Kidney tubule cell (primary cell): ENCODE measurements at regions not wholly inside any gene's neighbourhood (a gene's known extent, or its start where the extent isn't known, plus 50 kb on each side); places are given as distances from the start of the nearest gene placed in this dataset.

Experiments used
- DNase-seq: peaks from one replicate; pipeline ENCODE4 v3.0.0-alpha.2; 2018; ENCODE audit warnings: low spot score

- DNase-seq: no peak
Observed at GRCh38 chr1:195394567-195394966, 1213.7 kb downstream of the KCNT2 start.

- peak; percentile 1 for DNase-seq
Observed at GRCh38 chr1:195376190-195376589, 1232.0 kb downstream of the KCNT2 start.

GRCh38 chr1:195373856-195374255 is 1234.4 kb downstream of the KCNT2 start:
- no peak for DNase-seq

DNA sequence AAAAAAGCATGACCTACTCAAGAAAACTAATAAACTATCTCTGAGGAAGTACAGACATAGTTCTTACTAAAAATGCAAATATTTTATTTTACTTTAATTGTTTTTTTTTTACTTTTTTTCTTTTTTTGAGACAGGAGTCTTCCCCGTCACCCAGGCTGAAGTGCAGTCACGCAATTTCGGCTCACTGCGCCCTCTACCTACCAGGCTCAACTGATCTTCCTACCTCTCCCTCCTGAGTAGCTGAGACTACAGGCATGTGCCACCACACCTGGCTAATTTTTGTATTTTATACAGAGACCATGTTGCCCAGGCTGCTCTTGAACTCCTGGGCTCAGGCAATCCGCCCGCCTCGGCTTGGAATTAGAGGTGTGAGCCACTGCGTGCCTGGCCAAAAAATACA is 1263.1 kb downstream of the KCNT2 start:
- DNase-seq: no peak

GRCh38 chr1:195337646-195338045 is 1270.6 kb downstream of the KCNT2 start:
- no peak for DNase-seq

DNA sequence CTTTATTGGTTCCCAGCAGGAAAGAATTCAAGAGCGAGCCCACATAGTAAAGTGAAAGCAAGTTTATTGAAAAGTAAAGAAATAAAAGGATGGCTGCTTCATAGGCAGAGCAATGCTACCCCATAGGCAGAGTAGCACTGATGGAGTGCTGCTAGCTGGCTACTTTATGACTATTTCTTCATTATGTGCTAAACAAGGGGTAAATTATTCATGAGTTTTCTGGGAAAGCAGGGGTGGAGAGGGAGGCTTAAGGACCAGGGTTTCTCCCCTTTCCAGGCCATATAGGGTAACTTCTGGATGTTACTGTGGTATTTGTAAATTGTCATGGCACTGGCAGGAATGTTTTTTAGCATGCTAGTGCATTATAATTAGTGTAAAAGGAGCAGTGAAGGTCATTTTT is 1271.4 kb downstream of the KCNT2 start:
- no peak for DNase-seq

DNA sequence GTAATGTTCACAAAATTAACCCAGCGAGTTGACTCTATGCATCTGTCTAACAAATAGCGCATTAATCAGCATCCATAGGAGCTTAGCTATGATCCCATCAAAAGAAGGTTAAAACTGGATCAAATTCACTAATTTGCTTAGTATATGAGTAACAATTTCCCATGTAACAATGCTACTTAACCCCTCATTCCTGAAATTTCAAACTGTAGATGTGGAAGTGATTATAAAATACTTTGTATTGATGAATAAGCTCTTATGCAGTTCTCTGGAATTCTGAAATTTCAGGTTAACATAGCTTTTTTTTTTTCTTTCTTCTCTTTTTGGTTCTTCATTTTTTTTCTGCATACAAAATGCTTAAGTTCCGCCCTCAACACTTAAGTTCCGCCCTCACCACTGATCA is 1272.7 kb downstream of the KCNT2 start:
- no peak for DNase-seq

- no peak for DNase-seq
Observed at GRCh38 chr1:195332102-195332501, 1276.1 kb downstream of the KCNT2 start.

- DNase-seq: no peak
Observed at GRCh38 chr1:195328681-195329080, 1279.6 kb downstream of the KCNT2 start.

GRCh38 chr1:195328102-195328501 is 1280.1 kb downstream of the KCNT2 start:
- DNase-seq: no peak

- DNase-seq: no peak
Observed at GRCh38 chr1:195327361-195327760, 1280.9 kb downstream of the KCNT2 start.

DNA sequence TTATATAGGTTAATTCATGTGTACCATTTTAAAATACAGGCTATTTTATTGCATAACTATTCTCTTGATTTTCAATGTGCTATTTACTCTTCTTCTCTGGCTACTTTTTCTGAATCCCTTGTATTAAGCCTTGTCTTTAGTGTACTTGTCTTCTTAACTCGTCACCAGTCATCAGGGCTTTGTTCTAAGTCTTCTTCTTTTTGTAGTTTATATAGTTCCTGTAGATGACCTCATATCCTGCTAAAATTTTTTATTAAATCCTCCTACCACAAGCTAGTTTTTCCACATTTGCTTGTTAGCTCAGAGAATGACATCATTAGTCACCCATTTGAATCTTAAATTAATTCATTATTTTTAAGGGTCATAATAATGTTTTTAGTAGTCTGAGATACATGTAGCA is 1281.9 kb downstream of the KCNT2 start:
- DNase-seq: no peak

DNA sequence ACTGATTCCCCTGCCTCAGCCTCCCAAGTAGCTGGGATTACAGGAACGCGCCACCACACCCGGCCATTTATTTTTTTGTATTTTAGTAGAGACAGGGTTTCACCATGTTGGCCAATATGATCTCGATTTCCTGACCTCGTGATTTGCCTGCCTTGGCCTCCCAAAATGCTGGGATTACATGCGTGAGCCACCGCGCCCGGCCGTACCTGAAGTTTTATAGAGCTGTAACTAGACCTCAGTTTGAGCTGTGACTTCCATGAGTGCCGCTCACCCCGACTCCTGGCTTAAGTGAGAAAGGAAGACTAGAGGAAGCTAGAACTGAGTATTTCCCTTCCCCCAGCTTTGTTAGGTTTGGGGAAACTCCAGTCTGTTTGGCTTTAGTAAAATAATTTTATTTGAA is 1283.1 kb downstream of the KCNT2 start:
- DNase-seq: no peak

- DNase-seq: no peak
Observed at GRCh38 chr1:195306281-195306680, 1302.0 kb downstream of the KCNT2 start.

DNA sequence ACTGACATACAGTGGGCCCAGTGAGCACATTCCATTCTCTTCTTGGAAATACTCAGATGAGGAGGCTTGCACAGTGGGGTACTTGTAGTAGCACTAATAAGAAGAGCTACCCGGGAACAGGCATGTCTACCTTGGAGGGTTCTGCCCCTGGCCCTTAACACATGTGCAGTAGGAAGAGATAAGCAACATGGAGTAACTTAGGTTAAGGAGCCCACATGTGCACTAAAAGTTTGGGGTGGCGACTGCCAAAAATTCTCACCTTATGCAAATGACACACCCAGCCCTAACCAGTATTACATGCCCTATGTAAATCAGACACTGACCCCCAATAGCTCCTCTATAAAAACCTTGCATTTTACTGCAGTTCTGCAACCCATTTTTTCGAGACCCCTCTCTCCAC is 1313.3 kb downstream of the KCNT2 start:
- DNase-seq: no peak

GRCh38 chr1:195278644-195279043 is 1329.6 kb downstream of the KCNT2 start:
- no peak for DNase-seq

DNA sequence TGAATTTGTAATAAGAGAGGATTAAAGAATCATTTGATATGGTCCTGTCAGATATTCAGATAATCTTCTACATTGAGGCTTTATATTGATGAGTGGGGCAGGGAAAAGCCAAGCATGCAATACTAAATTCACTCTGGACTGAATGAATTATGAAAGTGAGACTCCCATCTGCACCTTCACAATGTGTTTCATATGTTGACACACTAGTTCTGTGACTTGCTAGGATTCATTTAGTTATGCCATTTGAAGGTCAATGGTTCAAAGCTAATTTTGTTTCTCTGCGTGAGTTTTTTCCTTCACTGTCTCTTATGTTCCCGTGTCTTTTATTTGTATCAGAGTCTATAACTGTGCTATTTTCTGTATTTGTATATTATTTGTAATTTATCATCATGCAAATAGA is 1332.5 kb downstream of the KCNT2 start:
- no peak for DNase-seq

DNA sequence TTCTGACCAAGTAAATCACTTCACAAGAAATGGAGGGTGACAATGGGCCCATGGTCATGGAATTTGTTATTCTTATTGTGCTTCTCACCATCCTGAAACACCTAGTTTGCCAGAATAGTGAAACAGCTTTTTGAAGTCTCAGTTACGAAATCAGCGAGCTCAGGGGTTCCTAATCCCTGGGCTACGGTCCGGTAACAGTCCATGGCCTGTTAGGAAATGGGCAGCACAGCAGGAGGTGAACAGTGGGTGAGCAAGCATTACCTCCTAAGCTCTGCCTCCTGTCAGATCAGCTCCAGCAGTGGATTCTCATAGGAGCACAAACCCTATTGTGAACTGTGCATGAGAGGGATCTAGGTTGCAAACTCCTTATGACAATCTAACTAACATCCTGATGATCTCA is 1356.3 kb downstream of the KCNT2 start:
- no peak for DNase-seq

- no peak for DNase-seq
Observed at GRCh38 chr1:195243492-195243891, 1364.7 kb downstream of the KCNT2 start.

DNA sequence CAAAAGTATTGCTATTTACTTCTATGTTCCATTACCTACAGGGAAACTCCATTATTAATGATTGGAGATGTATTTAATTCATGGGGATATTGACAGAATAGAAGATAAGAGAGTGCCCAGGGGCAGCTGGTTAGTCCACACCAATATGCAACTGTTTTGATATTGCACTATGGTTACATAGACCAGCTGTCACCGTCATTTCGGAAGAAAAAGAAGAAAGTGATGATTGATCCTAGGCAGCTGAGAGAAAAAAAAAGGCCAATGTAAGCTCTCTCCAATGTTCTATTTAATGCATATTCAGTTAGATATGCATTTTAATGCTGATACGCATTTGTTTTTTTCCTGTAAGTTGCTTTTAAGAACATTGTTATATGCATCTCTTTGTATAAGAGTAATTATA is 1367.2 kb downstream of the KCNT2 start:
- DNase-seq: no peak

DNA sequence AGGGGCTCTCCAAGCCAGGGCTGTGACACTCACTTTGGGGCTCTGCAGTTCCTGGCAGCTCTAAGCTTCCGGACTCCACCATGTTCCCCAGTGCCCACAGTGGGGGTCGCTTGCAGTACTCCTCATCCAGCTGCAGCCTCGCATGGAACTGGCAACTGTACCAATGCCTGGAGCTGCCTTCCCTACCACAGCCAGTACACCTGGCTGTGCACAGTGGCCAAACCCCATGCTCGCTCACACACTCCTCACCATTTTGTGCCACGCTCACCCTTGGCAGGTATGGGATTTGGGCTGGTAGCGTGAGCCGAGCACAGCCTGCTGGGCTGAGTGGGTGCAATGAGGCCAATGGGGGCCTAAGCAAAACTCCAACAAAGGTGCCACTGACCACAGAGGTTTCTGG is 1369.9 kb downstream of the KCNT2 start:
- DNase-seq: no peak

DNA sequence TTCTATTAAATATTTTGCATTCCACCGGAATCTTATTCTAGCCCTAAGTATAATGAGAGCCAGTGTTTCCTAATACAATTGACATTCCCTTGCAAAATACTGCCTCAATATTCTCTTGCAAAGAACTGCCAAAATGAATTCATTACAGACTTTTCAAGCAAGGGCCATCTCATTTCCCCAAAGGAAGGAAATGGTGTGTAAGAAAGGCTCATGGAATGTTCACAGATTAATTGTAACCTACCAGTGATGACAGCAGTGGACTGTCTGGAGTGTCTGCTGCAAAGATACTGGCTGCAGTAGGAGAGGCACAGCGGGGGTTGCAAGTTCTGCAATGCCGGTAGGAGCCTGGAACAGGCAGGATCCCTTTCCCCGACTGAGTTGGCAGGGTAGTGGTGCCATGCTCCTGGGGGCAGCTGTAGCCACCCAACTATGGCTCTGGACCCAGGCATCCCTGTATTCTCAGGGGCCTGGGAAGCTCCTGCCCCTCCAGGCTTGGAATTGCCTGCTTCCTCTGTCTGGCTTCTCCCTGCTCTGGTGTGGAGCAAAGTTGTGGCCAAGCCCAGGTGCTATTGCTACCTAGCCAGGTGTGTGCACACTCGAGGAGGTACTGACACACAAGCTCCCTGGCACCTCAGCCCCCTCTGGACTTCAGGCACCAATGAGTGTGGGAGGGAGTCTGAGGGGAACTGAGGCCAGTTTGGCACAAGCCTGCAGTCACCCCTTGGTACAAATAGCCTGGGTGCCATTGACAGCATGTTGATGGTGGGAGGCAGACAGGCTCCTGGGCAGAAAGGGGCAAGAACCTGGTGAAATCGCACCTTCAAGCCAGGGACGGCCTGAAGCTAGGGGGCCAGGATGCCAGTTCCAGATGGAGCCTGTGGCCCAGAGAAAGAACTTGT is 1371.0 kb downstream of the KCNT2 start:
- DNase-seq: no peak

- DNase-seq: no peak
Observed at GRCh38 chr1:195218428-195219212, 1389.6 kb downstream of the KCNT2 start.
